ENCODE measurements at regions not wholly inside any gene's neighbourhood (a gene's known extent, or its start where the extent isn't known, plus 50 kb on each side); places are given as distances from the start of the nearest gene placed in this dataset.
"Not testable (repeated sequence)": the region's sequence is repeated elsewhere in the genome, so short reads cannot be mapped to it uniquely, and the experiment has no call there.

GRCh38 chr9:111744363-111744762, 50.4 kb downstream of the SHOC1 start:
- Mint-ChIP-seq H3K27ac (no peak overlapping the region), H3K27me3 (no peaks in the 10 kb centered on the region), H3K36me3 (ENCODE audit: low read depth) (peaks cover 6% of the 10 kb centered on the region), H3K9me3 (no peaks in the 10 kb centered on the region), H3K4me3 (no peak overlapping the region), H3K4me1 (ENCODE audit: low read depth) (peaks cover 20% of the 10 kb centered on the region)

DNA sequence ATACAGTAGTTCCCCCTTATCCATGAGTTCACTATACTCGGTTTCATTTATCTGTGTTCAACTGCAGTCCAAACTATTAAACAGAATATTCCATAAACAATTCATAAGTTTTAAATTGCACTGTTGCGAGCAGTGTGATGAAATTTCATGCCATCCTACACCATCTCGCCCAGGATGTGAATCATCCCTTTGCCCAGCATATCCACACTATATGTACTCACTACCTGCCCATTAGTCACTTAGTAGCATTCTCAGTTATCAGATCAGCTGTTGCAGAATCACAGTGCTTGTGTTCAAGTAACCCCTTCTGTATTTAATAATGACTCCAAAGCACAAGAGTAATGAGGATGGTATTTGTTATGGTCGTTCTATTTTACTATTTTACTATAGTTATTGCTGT, 51.5 kb downstream of the SHOC1 start:
- no peak overlapping the region for H3K4me3 Mint-ChIP-seq
- no peaks in the 10 kb centered on the region for H3K9me3 Mint-ChIP-seq

GRCh38 chr9:111740739-111741138, 54.0 kb downstream of the SHOC1 start:
- peaks cover 13% of the 10 kb centered on the region for H3K36me3 Mint-ChIP-seq (ENCODE audit: low read depth)
- H3K4me3 Mint-ChIP-seq: no peak overlapping the region
- peaks cover 11% of the 10 kb centered on the region for H3K9me3 Mint-ChIP-seq
- H3K4me1 Mint-ChIP-seq (ENCODE audit: low read depth): peaks cover 20% of the 10 kb centered on the region
- no peak overlapping the region for H3K27ac Mint-ChIP-seq
- H3K27me3 Mint-ChIP-seq: no peaks in the 10 kb centered on the region

More for the DNA sequence above, 51.5 kb downstream of the SHOC1 start:
- H3K4me1 Mint-ChIP-seq (ENCODE audit: low read depth): peaks cover 20% of the 10 kb centered on the region
- H3K36me3 Mint-ChIP-seq (ENCODE audit: low read depth): peaks cover 6% of the 10 kb centered on the region
- peak overlapping the region; percentile 90 for H3K27ac Mint-ChIP-seq
- no peaks in the 10 kb centered on the region for H3K27me3 Mint-ChIP-seq

- Mint-ChIP-seq H3K27me3 (no peaks in the 10 kb centered on the region), H3K27ac (no peak overlapping the region), H3K4me1 (ENCODE audit: low read depth) (no peaks in the 10 kb centered on the region), H3K4me3 (no peak overlapping the region), H3K9me3 (peaks cover 13% of the 10 kb centered on the region), H3K36me3 (ENCODE audit: low read depth) (peaks cover 9% of the 10 kb centered on the region)
Observed at GRCh38 chr9:111736714-111737113, 58.0 kb downstream of the SHOC1 start.

DNA sequence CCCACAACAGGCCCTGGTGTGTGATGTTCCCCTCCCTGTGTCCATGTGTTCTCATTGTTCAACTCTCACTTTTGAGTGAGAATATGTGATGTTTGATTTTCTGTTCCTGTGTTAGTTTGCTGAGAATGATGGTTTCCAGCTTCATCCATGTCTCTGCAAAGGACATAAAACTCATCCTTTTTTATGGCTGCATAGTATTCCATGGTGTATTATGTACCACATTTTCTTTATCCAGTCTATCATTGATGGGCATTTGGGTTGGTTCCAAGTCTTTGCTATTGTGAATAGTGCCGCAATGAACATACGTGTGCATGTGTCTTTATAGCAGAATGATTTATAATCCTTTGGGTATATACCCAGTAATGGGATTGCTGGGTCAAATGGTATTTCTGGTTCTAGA, 59.4 kb downstream of the SHOC1 start:
- H3K27me3 Mint-ChIP-seq; H3K36me3 Mint-ChIP-seq (ENCODE audit: low read depth); H3K4me3 Mint-ChIP-seq; H3K4me1 Mint-ChIP-seq (ENCODE audit: low read depth); H3K27ac Mint-ChIP-seq: not testable (repeated sequence)
- H3K9me3 Mint-ChIP-seq: peaks cover 19% of the 10 kb centered on the region

GRCh38 chr9:111731928-111732327, 62.8 kb downstream of the SHOC1 start:
- Mint-ChIP-seq H3K36me3 (ENCODE audit: low read depth) (peaks cover 26% of the 10 kb centered on the region), H3K27me3 (no peaks in the 10 kb centered on the region), H3K27ac (no peak overlapping the region), H3K9me3 (peaks cover 26% of the 10 kb centered on the region), H3K4me1 (ENCODE audit: low read depth) (peaks cover 6% of the 10 kb centered on the region), H3K4me3 (no peak overlapping the region)

DNA sequence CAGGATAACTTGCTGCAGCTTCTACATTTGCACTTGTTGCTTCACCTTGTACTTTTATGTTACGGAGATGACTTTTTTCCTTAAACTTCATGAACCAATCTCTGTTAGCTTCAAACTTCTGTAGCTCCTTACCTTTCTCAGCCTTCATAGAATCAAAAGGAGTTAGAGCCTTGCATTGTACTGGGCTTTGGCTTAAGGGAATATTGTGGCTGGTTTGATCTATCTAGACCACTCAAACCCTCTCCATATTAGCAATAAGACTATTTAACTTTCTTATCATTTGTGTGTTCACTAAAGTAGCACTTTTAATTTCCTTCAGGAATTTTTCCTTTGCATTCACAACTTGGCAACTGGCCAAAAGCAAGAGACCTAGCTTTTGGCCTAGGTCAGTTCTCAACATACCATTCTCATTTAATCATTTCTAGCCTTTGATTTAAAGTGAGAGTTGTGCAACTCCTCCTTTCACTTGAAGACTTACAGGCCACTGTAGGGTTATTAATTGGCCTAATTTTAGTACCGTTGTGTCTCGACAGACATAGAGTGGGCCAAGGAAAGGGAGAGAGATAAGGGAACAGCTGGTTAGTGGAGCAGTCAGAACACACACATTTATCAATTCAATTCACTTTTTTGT, 63.7 kb downstream of the SHOC1 start:
- Mint-ChIP-seq H3K36me3 (ENCODE audit: low read depth) (peaks cover 22% of the 10 kb centered on the region), H3K4me3 (no peak overlapping the region), H3K9me3 (peaks cover 18% of the 10 kb centered on the region), H3K27ac (no peak overlapping the region), H3K4me1 (ENCODE audit: low read depth) (peaks cover 6% of the 10 kb centered on the region), H3K27me3 (no peaks in the 10 kb centered on the region)

DNA sequence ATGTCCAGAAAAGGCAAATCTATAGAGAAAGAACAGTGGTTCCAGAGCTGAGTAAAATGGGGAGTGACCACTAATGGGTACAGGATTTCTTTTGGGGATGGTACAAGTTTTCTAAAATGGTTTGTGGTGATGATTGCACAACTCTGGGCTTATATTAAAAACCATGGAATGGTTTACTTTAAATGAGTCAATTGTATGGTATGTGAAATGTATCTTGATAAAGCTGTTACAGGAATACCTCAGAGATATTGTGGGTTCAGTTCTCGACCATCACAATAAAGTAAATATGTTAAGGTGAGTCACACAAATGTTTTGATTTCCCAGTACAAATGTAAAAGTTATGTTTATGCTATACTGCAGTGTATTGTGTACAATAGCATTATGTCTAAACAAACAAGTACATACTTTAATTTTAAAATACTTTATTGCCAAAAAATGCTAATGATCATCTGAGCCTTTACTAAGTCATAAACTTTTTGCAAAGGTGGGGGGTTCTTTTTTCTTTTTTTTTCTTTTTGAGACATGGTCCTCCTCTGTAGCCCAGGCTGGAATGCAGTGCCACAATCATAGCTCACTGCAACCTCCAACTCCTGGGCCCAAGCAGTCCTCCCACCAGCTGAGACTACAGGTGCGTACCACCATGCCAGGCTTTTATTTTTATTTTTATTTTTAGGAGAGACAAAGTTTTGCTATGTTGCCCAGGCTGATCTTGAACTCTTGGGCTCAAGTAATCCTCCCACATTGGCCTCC, 65.9 kb downstream of the SHOC1 start:
- peaks cover 6% of the 10 kb centered on the region for H3K4me1 Mint-ChIP-seq (ENCODE audit: low read depth)
- H3K9me3 Mint-ChIP-seq: peaks cover 13% of the 10 kb centered on the region
- no peak overlapping the region for H3K4me3 Mint-ChIP-seq
- peaks cover 18% of the 10 kb centered on the region for H3K36me3 Mint-ChIP-seq (ENCODE audit: low read depth)
- H3K27me3 Mint-ChIP-seq: no peaks in the 10 kb centered on the region
- no peak overlapping the region for H3K27ac Mint-ChIP-seq

GRCh38 chr9:111728143-111728542, 66.6 kb downstream of the SHOC1 start:
- Mint-ChIP-seq H3K27ac (no peak overlapping the region), H3K36me3 (ENCODE audit: low read depth) (peaks cover 18% of the 10 kb centered on the region), H3K4me1 (ENCODE audit: low read depth) (peaks cover 6% of the 10 kb centered on the region), H3K27me3 (no peaks in the 10 kb centered on the region), H3K4me3 (no peak overlapping the region), H3K9me3 (peaks cover 13% of the 10 kb centered on the region)

DNA sequence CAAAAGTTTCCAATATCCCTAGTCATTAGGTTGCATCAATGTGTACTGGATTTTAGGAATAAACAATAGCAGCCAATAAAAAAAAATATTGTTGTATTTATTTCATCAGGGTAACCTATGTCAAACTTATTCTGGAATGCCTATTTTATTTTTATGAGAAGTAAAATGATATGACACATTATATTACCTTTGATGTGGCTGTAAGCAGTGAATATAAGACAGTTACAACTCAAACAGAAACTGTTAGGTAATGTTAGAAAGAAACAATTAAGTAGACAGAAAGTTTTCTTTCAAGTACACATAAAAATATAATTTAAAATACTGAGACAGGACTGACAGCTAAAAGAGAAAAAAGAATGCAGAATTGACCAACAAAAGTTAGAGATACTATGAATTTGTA, 65.5 kb downstream of the GNG10 start:
- peaks cover 6% of the 10 kb centered on the region for H3K4me1 Mint-ChIP-seq (ENCODE audit: low read depth)
- no peak overlapping the region for H3K4me3 Mint-ChIP-seq
- H3K36me3 Mint-ChIP-seq (ENCODE audit: low read depth): peaks cover 18% of the 10 kb centered on the region
- H3K9me3 Mint-ChIP-seq: peaks cover 13% of the 10 kb centered on the region
- no peaks in the 10 kb centered on the region for H3K27me3 Mint-ChIP-seq
- H3K27ac Mint-ChIP-seq: no peak overlapping the region

DNA sequence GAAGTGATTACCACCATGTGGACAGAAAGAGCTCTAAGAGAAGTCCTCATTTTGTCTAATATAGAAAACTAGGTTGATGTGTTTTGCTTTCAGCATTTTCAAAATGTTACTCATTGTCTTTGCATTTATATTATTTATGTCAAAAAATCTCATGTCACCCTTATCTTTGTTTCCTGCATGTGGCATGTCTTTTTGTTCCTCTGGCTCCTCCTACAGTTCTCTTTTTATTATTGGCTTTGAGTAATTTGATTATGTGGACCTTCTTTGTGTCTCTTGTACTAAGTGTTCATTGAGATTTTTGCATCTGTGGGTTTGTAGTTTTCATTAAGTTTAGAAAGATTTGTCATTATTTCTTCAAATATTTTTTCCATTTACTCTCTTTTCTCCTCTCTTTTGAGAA, 58.8 kb downstream of the GNG10 start:
- Mint-ChIP-seq H3K9me3 (no peaks in the 10 kb centered on the region), H3K4me3 (no peak overlapping the region), H3K4me1 (ENCODE audit: low read depth) (no peaks in the 10 kb centered on the region), H3K27ac (no peak overlapping the region), H3K36me3 (ENCODE audit: low read depth) (no peaks in the 10 kb centered on the region), H3K27me3 (no peaks in the 10 kb centered on the region)

Data from stimulated activated naive CD8-positive, alpha-beta T cell treated with anti-CD3 and anti-CD28 coated beads, Interleukin-15, Interleukin-2, amounts not matched to agents 100 ng/mL and 50 ng/mL, for 24 hours (primary cell).